GM23338 (cell line): ENCODE measurements at regions not wholly inside any gene's neighbourhood (a gene's known extent, or its start where the extent isn't known, plus 50 kb on each side); places are given as distances from the start of the nearest gene placed in this dataset.

Experiments used
- CREB1 ChIP-seq: fragments of 250-450 bp; sonication (Bioruptor Pico); IDR thresholded peaks from 2 replicates; pipeline ENCODE4 v1.5.0; 2020; ENCODE audit warnings: low read depth, mild to moderate bottlenecking, moderate library complexity
- ETS1 ChIP-seq: IDR thresholded peaks from 2 replicates; pipeline ENCODE4 v1.6.1; 2016; ENCODE audit warnings: antibody characterized with exemption
- EZH2 ChIP-seq: fragments of 200-600 bp; sonication (generic); IDR thresholded peaks from one replicate; pipeline ENCODE4 v1.8.0; 2017; ENCODE audit warnings: antibody characterized with exemption, mild to moderate bottlenecking, low read depth; ENCODE audit not compliant: unreplicated experiment
- EZH2phosphoT487 ChIP-seq: fragments of 200-600 bp; sonication (generic); IDR thresholded peaks from one replicate; pipeline ENCODE4 v1.8.1; 2018; ENCODE audit warnings: antibody characterized with exemption; ENCODE audit not compliant: unreplicated experiment
- JUNB ChIP-seq: IDR thresholded peaks from one replicate; pipeline ENCODE4 v1.6.1; 2016; ENCODE audit warnings: antibody characterized with exemption; ENCODE audit not compliant: unreplicated experiment
- NANOG ChIP-seq: IDR thresholded peaks from 2 replicates; pipeline ENCODE4 v1.6.1; 2016; ENCODE audit warnings: antibody characterized with exemption, borderline replicate concordance
- POLR2AphosphoS5 ChIP-seq: IDR thresholded peaks from 2 replicates; pipeline ENCODE4 v1.6.1; 2016; ENCODE audit warnings: antibody characterized with exemption, low read depth
- ZNF114 ChIP-seq: fragments of 250-450 bp; sonication (Bioruptor Pico); IDR thresholded peaks from 2 replicates; pipeline ENCODE4 v1.5.0; 2020; ENCODE audit warnings: mild to moderate bottlenecking, moderate library complexity
- ZNF331 ChIP-seq: fragments of 250-450 bp; sonication (Bioruptor Pico); IDR thresholded peaks from 2 replicates; pipeline ENCODE4 v1.5.0; 2020; ENCODE audit warnings: low read depth, mild to moderate bottlenecking, moderate library complexity
- TF ChIP-seq, protein P1 (sequence below): IDR thresholded peaks from one replicate; pipeline ENCODE4 v1.6.1; 2018; ENCODE audit warnings: antibody characterized with exemption; ENCODE audit not compliant: unreplicated experiment
- TF ChIP-seq, protein P2 (sequence below), 2 experiments: fragments of 200-600 bp in 1 of 2; sonication (generic) in 1 of 2; conservative IDR thresholded peaks; 2 replicates each; pipeline versions ENCODE4 v1.5.1 to v1.6.1; 2016 to 2017; ENCODE audit warnings: antibody characterized with exemption in 2 of 2, low read depth in 2 of 2, mild to moderate bottlenecking in 2 of 2, moderate library complexity in 1 of 2
- TF ChIP-seq, protein P3 (sequence below): fragments of 250-450 bp; sonication (Bioruptor Pico); IDR thresholded peaks from 2 replicates; pipeline ENCODE4 v1.5.0; 2020; ENCODE audit warnings: mild to moderate bottlenecking, moderate library complexity

DNA sequence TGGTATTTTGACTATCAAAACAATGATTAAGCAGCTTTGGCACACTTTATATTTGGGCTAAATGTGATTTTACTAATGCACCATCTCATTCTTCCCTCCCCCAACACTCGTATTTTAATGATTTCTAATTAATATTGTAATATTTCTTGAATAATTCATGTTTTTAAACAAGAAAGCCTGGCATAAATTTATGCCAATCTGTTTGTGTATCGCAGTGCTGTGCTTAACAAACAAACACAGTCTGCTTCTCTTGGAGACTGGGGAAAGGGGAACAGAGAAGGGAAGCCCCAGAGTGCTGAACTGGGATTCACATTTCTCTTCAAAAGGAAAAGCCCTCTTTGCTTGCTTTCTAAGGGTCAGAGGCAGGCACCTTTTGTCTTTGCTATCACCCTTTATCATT lies 496.9 kb upstream of the STXBP6 start:
- TF ChIP-seq, protein P1, sequence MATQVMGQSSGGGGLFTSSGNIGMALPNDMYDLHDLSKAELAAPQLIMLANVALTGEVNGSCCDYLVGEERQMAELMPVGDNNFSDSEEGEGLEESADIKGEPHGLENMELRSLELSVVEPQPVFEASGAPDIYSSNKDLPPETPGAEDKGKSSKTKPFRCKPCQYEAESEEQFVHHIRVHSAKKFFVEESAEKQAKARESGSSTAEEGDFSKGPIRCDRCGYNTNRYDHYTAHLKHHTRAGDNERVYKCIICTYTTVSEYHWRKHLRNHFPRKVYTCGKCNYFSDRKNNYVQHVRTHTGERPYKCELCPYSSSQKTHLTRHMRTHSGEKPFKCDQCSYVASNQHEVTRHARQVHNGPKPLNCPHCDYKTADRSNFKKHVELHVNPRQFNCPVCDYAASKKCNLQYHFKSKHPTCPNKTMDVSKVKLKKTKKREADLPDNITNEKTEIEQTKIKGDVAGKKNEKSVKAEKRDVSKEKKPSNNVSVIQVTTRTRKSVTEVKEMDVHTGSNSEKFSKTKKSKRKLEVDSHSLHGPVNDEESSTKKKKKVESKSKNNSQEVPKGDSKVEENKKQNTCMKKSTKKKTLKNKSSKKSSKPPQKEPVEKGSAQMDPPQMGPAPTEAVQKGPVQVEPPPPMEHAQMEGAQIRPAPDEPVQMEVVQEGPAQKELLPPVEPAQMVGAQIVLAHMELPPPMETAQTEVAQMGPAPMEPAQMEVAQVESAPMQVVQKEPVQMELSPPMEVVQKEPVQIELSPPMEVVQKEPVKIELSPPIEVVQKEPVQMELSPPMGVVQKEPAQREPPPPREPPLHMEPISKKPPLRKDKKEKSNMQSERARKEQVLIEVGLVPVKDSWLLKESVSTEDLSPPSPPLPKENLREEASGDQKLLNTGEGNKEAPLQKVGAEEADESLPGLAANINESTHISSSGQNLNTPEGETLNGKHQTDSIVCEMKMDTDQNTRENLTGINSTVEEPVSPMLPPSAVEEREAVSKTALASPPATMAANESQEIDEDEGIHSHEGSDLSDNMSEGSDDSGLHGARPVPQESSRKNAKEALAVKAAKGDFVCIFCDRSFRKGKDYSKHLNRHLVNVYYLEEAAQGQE, result no peak
- TF ChIP-seq, protein P2, sequence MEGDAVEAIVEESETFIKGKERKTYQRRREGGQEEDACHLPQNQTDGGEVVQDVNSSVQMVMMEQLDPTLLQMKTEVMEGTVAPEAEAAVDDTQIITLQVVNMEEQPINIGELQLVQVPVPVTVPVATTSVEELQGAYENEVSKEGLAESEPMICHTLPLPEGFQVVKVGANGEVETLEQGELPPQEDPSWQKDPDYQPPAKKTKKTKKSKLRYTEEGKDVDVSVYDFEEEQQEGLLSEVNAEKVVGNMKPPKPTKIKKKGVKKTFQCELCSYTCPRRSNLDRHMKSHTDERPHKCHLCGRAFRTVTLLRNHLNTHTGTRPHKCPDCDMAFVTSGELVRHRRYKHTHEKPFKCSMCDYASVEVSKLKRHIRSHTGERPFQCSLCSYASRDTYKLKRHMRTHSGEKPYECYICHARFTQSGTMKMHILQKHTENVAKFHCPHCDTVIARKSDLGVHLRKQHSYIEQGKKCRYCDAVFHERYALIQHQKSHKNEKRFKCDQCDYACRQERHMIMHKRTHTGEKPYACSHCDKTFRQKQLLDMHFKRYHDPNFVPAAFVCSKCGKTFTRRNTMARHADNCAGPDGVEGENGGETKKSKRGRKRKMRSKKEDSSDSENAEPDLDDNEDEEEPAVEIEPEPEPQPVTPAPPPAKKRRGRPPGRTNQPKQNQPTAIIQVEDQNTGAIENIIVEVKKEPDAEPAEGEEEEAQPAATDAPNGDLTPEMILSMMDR (conservative IDR thresholded peaks at IDR 0.05; ENCODE audit: low read depth in 2 of 2), result no peak
- TF ChIP-seq EZH2phosphoT487 (no peak), POLR2AphosphoS5 (no peak), EZH2 (no peak), CREB1 (no peak), ETS1 (no peak), ZNF331 (CRISPR knock-in tag) (no peak), JUNB (no peak), NANOG (no peak), ZNF114 (CRISPR knock-in tag) (no peak)
- TF ChIP-seq, protein P3, sequence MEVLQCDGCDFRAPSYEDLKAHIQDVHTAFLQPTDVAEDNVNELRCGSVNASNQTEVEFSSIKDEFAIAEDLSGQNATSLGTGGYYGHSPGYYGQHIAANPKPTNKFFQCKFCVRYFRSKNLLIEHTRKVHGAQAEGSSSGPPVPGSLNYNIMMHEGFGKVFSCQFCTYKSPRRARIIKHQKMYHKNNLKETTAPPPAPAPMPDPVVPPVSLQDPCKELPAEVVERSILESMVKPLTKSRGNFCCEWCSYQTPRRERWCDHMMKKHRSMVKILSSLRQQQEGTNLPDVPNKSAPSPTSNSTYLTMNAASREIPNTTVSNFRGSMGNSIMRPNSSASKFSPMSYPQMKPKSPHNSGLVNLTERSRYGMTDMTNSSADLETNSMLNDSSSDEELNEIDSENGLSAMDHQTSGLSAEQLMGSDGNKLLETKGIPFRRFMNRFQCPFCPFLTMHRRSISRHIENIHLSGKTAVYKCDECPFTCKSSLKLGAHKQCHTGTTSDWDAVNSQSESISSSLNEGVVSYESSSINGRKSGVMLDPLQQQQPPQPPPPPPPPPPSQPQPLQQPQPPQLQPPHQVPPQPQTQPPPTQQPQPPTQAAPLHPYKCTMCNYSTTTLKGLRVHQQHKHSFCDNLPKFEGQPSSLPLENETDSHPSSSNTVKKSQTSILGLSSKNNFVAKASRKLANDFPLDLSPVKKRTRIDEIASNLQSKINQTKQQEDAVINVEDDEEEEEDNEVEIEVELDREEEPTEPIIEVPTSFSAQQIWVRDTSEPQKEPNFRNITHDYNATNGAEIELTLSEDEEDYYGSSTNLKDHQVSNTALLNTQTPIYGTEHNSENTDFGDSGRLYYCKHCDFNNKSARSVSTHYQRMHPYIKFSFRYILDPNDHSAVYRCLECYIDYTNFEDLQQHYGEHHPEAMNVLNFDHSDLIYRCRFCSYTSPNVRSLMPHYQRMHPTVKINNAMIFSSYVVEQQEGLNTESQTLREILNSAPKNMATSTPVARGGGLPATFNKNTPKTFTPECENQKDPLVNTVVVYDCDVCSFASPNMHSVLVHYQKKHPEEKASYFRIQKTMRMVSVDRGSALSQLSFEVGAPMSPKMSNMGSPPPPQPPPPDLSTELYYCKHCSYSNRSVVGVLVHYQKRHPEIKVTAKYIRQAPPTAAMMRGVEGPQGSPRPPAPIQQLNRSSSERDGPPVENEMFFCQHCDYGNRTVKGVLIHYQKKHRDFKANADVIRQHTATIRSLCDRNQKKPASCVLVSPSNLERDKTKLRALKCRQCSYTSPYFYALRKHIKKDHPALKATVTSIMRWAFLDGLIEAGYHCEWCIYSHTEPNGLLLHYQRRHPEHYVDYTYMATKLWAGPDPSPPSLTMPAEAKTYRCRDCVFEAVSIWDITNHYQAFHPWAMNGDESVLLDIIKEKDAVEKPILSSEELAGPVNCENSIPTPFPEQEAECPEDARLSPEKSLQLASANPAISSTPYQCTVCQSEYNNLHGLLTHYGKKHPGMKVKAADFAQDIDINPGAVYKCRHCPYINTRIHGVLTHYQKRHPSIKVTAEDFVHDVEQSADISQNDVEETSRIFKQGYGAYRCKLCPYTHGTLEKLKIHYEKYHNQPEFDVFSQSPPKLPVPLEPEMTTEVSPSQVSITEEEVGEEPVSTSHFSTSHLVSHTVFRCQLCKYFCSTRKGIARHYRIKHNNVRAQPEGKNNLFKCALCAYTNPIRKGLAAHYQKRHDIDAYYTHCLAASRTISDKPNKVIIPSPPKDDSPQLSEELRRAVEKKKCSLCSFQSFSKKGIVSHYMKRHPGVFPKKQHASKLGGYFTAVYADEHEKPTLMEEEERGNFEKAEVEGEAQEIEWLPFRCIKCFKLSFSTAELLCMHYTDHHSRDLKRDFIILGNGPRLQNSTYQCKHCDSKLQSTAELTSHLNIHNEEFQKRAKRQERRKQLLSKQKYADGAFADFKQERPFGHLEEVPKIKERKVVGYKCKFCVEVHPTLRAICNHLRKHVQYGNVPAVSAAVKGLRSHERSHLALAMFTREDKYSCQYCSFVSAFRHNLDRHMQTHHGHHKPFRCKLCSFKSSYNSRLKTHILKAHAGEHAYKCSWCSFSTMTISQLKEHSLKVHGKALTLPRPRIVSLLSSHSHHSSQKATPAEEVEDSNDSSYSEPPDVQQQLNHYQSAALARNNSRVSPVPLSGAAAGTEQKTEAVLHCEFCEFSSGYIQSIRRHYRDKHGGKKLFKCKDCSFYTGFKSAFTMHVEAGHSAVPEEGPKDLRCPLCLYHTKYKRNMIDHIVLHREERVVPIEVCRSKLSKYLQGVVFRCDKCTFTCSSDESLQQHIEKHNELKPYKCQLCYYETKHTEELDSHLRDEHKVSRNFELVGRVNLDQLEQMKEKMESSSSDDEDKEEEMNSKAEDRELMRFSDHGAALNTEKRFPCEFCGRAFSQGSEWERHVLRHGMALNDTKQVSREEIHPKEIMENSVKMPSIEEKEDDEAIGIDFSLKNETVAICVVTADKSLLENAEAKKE, result no peak
